ENCODE measurements at regions not wholly inside any gene's neighbourhood (a gene's known extent, or its start where the extent isn't known, plus 50 kb on each side); places are given as distances from the start of the nearest gene placed in this dataset.

DNA sequence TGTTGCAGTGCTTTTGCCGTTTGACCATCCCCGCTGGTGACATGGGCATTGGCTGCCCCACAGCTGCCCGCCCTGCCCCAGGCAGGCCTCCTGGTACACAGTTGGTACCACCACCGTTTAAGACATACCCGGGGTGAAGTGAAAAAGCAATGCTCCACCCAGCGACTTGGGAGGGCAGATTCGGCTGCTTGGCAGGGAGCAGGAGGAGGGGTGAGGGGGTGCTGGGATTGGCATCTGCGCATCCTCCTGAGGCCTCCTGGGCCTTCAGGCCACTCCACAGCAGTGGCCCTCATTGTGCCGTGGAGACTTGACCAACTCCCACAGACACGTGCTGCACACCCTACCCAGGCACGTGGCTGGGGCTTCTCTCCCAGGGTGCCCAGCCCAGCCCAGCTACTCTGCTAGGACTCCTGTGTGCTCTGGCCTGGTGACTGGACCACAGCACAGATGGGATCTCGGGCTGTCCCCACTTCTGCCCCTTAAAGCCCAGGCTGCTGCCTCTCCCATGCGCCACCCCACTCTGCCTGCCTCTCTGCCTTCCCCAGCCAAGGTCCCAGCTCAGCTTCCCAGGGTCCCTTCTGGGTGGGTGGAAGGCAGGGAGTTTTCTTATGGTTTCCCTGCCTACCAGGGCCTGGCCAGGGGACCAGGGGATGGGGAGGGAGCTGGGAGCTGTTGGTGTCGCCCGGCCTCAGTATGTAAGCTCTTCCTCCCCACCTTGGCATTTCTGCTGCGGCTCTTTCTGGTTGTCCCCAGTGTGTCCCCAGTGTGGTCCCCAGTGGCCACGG lies 157.0 kb upstream of the HS6ST1 start:
- ATAC-seq (no peak; the same call in 2 of the 3 replicates), DNase-seq (ENCODE audit: low spot score) (no peak), FAIRE-seq (no peak)
- Histone ChIP-seq H3K9ac (ENCODE audit: insufficient read depth, low read depth, low read length) (no peak overlapping the region), H3K4me2 (ENCODE audit: low read depth, low read length) (no peak overlapping the region), H3K36me3 (replicated peaks in 1 of 2; ENCODE audit: control insufficient read depth in 1 of 2, insufficient read depth in 2 of 2, low read length in 2 of 2) (no peaks in the 10 kb centered on the region), H3K27me3 (ENCODE audit: control insufficient read depth in 1 of 2, insufficient read depth in 2 of 2, low read length in 2 of 2) (no peaks in the 10 kb centered on the region; a peak in 1 of 5 replicates), H3K79me2 (ENCODE audit: insufficient read depth, low read length) (no peaks in the 10 kb centered on the region), H3K9me3 (ENCODE audit: low read length) (peaks cover 7% of the 10 kb centered on the region), H3K4me1 (ENCODE audit: insufficient read depth, low read length) (no peaks in the 10 kb centered on the region), H4K20me1 (ENCODE audit: insufficient read depth, low read length) (no peaks in the 10 kb centered on the region), H3K27ac (ENCODE audit: extremely low read length, insufficient read depth, low read length) (no peak overlapping the region), H3K4me3 (replicated peaks in 1 of 3; ENCODE audit: insufficient read depth in 1 of 3, low read depth in 2 of 3, low read length in 3 of 3) (no peak overlapping the region), H2AFZ (ENCODE audit: low read length) (no peak overlapping the region)
- intact Hi-C loops (cut with micrococcal nuclease; ENCODE audit: unreplicated experiment) (no loop called here), in situ Hi-C loops (cut with HindIII; ENCODE audit: extremely low pct_ligation_motif_present, low pct_unique_long_range_greater_than_20kb) (no loop called here)
- BruUV-seq (replicated peaks): no TSS peak
- ChIA-PET CTCF (ENCODE audit: low intra/inter-chr PET ratio, low total read pairs) (no interaction called here), POLR2A (no interaction called here)
- 45% methylated on average over 12 of the region's 17 CpGs for WGBS (ENCODE audit: low lambda C conversion rate)
- TF ChIP-seq CHCHD3 (CRISPR knock-in tag; IDR thresholded peaks at IDR 0.05): no peak
- TF ChIP-seq, protein P1, sequence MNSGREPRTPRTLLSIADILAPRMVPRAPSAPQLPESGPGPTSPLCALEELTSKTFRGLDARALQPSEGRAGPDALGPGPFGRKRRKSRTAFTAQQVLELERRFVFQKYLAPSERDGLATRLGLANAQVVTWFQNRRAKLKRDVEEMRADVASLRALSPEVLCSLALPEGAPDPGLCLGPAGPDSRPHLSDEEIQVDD (CRISPR knock-in tag; IDR thresholded peaks at IDR 0.05; ENCODE audit: borderline replicate concordance): no peak
- TF ChIP-seq SP1 (IDR thresholded peaks at IDR 0.05): no peak
- TF ChIP-seq SP1 (CRISPR knock-in tag; IDR thresholded peaks at IDR 0.05): no peak
- no peak for TF ChIP-seq ZNF616 (CRISPR knock-in tag; IDR thresholded peaks at IDR 0.05; ENCODE audit: low read depth)
- TF ChIP-seq FLYWCH1 (CRISPR knock-in tag; IDR thresholded peaks at IDR 0.05): no peak
- no peak for TF ChIP-seq JDP2 (CRISPR knock-in tag; IDR thresholded peaks at IDR 0.05; ENCODE audit: borderline replicate concordance)
- TF ChIP-seq ZNF382 (CRISPR knock-in tag; IDR thresholded peaks at IDR 0.05; ENCODE audit: borderline replicate concordance): no peak
- no peak for TF ChIP-seq PAX8 (CRISPR knock-in tag; IDR thresholded peaks at IDR 0.05; ENCODE audit: borderline replicate concordance)
- TF ChIP-seq SIN3B (IDR thresholded peaks at IDR 0.05; ENCODE audit: low read length): no peak
- TF ChIP-seq ISX (CRISPR knock-in tag; conservative IDR thresholded peaks at IDR 0.05): no peak
- TF ChIP-seq SIN3A (IDR thresholded peaks at IDR 0.05; ENCODE audit: borderline replicate concordance, low read depth, low read length): no peak
- TF ChIP-seq, protein P2, sequence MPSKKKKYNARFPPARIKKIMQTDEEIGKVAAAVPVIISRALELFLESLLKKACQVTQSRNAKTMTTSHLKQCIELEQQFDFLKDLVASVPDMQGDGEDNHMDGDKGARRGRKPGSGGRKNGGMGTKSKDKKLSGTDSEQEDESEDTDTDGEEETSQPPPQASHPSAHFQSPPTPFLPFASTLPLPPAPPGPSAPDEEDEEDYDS (CRISPR knock-in tag; IDR thresholded peaks at IDR 0.05): no peak
- no peak for TF ChIP-seq CAMTA2 (CRISPR knock-in tag; IDR thresholded peaks at IDR 0.05; ENCODE audit: borderline replicate concordance)
